K562 (cell line): ENCODE measurements at regions not wholly inside any gene's neighbourhood (a gene's known extent, or its start where the extent isn't known, plus 50 kb on each side); places are given as distances from the start of the nearest gene placed in this dataset.

ENCODE experiments used
- ATAC-seq: fragments of 200-7000 bp; cut with Tn5 transposase; 3 replicates; pipeline ENCODE4 v1.9.1; 2020; ENCODE audit warnings: moderate library complexity
- BruUV-seq: library from RNA; stranded (reverse); fragments of 400-500 nt; replicated peaks from 2 replicates; lab custom pipeline; 2021; lab: Mats Ljungman, UMichigan
- CTCF ChIA-PET: fragments of 300-600 bp; formaldehyde crosslinking; extraction: SDS; loops from one replicate; lab custom pipeline; 2021; ENCODE audit warnings: low intra/inter-chr PET ratio; lab: Yijun Ruan, JAX
- POLR2A ChIA-PET: fragments of 300-600, 350-650 bp; sonication (Branson Sonifier 250); formaldehyde crosslinking; extraction: SDS; loops from one replicate; lab custom pipeline; 2021; ENCODE audit warnings: antibody characterized with exemption, inconsistent platforms; lab: Yijun Ruan, JAX
- DNase-seq, 4 experiments: peaks; one replicate each; pipeline versions ENCODE4 v3.0.0 to v3.0.0-alpha.2; 2011 to 2018; ENCODE audit warnings: low spot score in 3 of 4, mixed read lengths in 3 of 4; ENCODE audit errors: extremely low read depth in 1 of 4
- FAIRE-seq: peaks from 2 replicates; lab custom pipeline; 2011; peaks lifted over from hg19 to GRCh38; lab: Jason Lieb, UNC
- H2AFZ ChIP-seq: 2 replicates; pipeline ENCODE4 v1.6.0; 2011; ENCODE audit warnings: low read depth, low read length, control low read depth, inconsistent platforms
- H3K27ac ChIP-seq: fragments of 200-600 bp; 3 replicates; pipeline ENCODE4 v1.8.0; 2011; ENCODE audit warnings: low read depth, mild to moderate bottlenecking, control low read depth, inconsistent platforms, low read length, moderate library complexity, mixed read lengths; ENCODE audit errors: extremely low read depth
- H3K27me3 ChIP-seq, 2 experiments: fragments of 300-600 bp in 1 of 2; 2 replicates in 1 of 2; 3 replicates in 1 of 2; pipeline versions ENCODE4 v1.6.0 to v1.8.0; 2011; ENCODE audit warnings: inconsistent platforms in 2 of 2, low read length in 2 of 2, mild to moderate bottlenecking in 1 of 2, mixed read lengths in 1 of 2, moderate library complexity in 1 of 2; ENCODE audit not compliant: control insufficient read depth in 2 of 2, insufficient read depth in 2 of 2
- H3K36me3 ChIP-seq: fragments of 300-600 bp; 3 replicates; pipeline ENCODE4 v1.8.0; 2011; ENCODE audit warnings: mild to moderate bottlenecking, low read length, inconsistent platforms; ENCODE audit not compliant: control insufficient read depth, insufficient read depth
- H3K4me1 ChIP-seq, 2 experiments: fragments of 200-600 bp in 1 of 2; replicated peaks in 1 of 2; 2 replicates in 1 of 2; 3 replicates in 1 of 2; pipeline versions ENCODE4 v1.5.1 to v1.8.0; 2011; ENCODE audit warnings: inconsistent platforms in 2 of 2, low read length in 2 of 2, mild to moderate bottlenecking in 1 of 2, mixed read lengths in 1 of 2, moderate library complexity in 1 of 2; ENCODE audit not compliant: control insufficient read depth in 2 of 2, insufficient read depth in 2 of 2
- H3K4me2 ChIP-seq: 2 replicates; pipeline ENCODE4 v1.6.1; 2011; ENCODE audit warnings: low read length, control low read depth, inconsistent platforms, mixed read lengths; ENCODE audit not compliant: insufficient read depth
- H3K4me3 ChIP-seq: fragments of 200-600 bp; sonication (generic), shearing (Covaris generic); 2 replicates; pipeline ENCODE4 v1.5.1; 2016; ENCODE audit warnings: control low read depth, inconsistent platforms
- H3K79me2 ChIP-seq: fragments of 200-600 bp; 3 replicates; pipeline ENCODE4 v1.8.0; 2011; ENCODE audit warnings: low read length, inconsistent platforms; ENCODE audit not compliant: control insufficient read depth, insufficient read depth
- H3K9ac ChIP-seq, 2 experiments: 2 replicates each; pipeline versions ENCODE4 v1.6.0 to v1.6.1; 2011; ENCODE audit warnings: low read depth in 2 of 2, low read length in 2 of 2, control low read depth in 1 of 2, inconsistent platforms in 1 of 2, mild to moderate bottlenecking in 1 of 2, mixed read lengths in 1 of 2; ENCODE audit not compliant: insufficient read depth in 1 of 2
- H3K9me1 ChIP-seq: one replicate; pipeline ENCODE4 v1.6.0; 2011; ENCODE audit warnings: inconsistent platforms, mild to moderate bottlenecking, low read length, moderate library complexity; ENCODE audit not compliant: control insufficient read depth, insufficient read depth
- H3K9me3 ChIP-seq: replicated peaks from 2 replicates; pipeline ENCODE4 v1.5.1; 2011; ENCODE audit warnings: low read depth, low read length, inconsistent platforms; ENCODE audit not compliant: control insufficient read depth, insufficient read depth
- H4K20me1 ChIP-seq: replicated peaks from 2 replicates; pipeline ENCODE4 v1.6.1; 2011; ENCODE audit warnings: low read length, inconsistent platforms, mixed read lengths; ENCODE audit not compliant: control insufficient read depth, insufficient read depth
- BACH1 ChIP-seq: fragments of 200-800 bp; sonication (Bioruptor generic); IDR thresholded peaks from 2 replicates; pipeline ENCODE4 v1.6.1; 2016; ENCODE audit warnings: missing genetic modification characterization, missing compliant biosample characterization
- BCL6 ChIP-seq: fragments of 250-450 bp; sonication (Bioruptor Pico); IDR thresholded peaks from 2 replicates; pipeline ENCODE4 v1.4.0; 2020
- CBX1 ChIP-seq: sonication (generic); IDR thresholded peaks from 2 replicates; pipeline ENCODE4 v1.6.1; 2016; ENCODE audit warnings: antibody characterized with exemption, low read depth, mild to moderate bottlenecking
- CC2D1A ChIP-seq: fragments of 450-650 bp; IDR thresholded peaks from 2 replicates; pipeline ENCODE4 v1.6.1; 2017; ENCODE audit warnings: mild to moderate bottlenecking
- ETS1 ChIP-seq: conservative IDR thresholded peaks from 2 replicates; pipeline ENCODE4 v1.6.1; 2011; ENCODE audit warnings: low read depth, mild to moderate bottlenecking, low read length; ENCODE audit not compliant: control insufficient read depth
- HDAC2 ChIP-seq: fragments of 450-650 bp; IDR thresholded peaks from 2 replicates; pipeline ENCODE4 v1.6.1; 2016; ENCODE audit warnings: mild to moderate bottlenecking
- KDM4B ChIP-seq, 2 experiments: fragments of 450-650 bp in 1 of 2; sonication (generic) in 1 of 2; IDR thresholded peaks; 2 replicates each; pipeline ENCODE4 v1.6.1; 2016 to 2017; ENCODE audit warnings: borderline replicate concordance in 2 of 2, antibody characterized with exemption in 1 of 2, low read depth in 1 of 2, mild to moderate bottlenecking in 1 of 2
- NFRKB ChIP-seq: fragments of 450-650 bp; IDR thresholded peaks from 2 replicates; pipeline ENCODE4 v1.6.1; 2016; ENCODE audit warnings: low read depth
- NRF1 ChIP-seq, 2 experiments: fragments of 450-650 bp; IDR thresholded peaks in 1 of 2; conservative IDR thresholded peaks in 1 of 2; 2 replicates each; pipeline ENCODE4 v1.6.1; 2014; ENCODE audit warnings: mild to moderate bottlenecking in 2 of 2
- PRPF4 ChIP-seq: fragments of 200-400 bp; formaldehyde crosslinking; IDR thresholded peaks from one replicate; pipeline ENCODE4 v1.6.1; 2017; ENCODE audit warnings: low read length, low read depth, mild to moderate bottlenecking; ENCODE audit not compliant: insufficient read depth, poor library complexity, severe bottlenecking
- SAFB ChIP-seq: fragments of 200-400 bp; formaldehyde crosslinking; IDR thresholded peaks from 2 replicates; pipeline ENCODE4 v1.6.1; 2017; ENCODE audit warnings: low read depth, low read length, borderline replicate concordance
- SMARCB1 ChIP-seq: IDR thresholded peaks from 2 replicates; pipeline ENCODE4 v1.6.1; 2011; ENCODE audit warnings: improper control_type of control experiment, low read depth; ENCODE audit not compliant: insufficient read length
- SMARCC2 ChIP-seq: fragments of 450-650 bp; IDR thresholded peaks from 2 replicates; pipeline ENCODE4 v1.6.1; 2017; ENCODE audit warnings: antibody characterized with exemption, moderate library complexity, mild to moderate bottlenecking, low read depth
- TFAM ChIP-seq: fragments of 250-450 bp; sonication (Bioruptor Pico); conservative IDR thresholded peaks from 2 replicates; pipeline ENCODE4 v1.5.0; 2021; ENCODE audit warnings: mild to moderate bottlenecking, moderate library complexity
- YBX1 ChIP-seq: fragments of 450-650 bp; IDR thresholded peaks from 2 replicates; pipeline ENCODE4 v1.7.1; 2016; ENCODE audit warnings: mild to moderate bottlenecking
- ZBTB33 ChIP-seq: sonication (generic); formaldehyde crosslinking; IDR thresholded peaks from 2 replicates; pipeline ENCODE4 v1.8.1; 2023; ENCODE audit warnings: mild to moderate bottlenecking, missing genetic modification reagents
- ZNF507 ChIP-seq: conservative IDR thresholded peaks from 2 replicates; pipeline ENCODE4 v1.6.1; 2017; ENCODE audit warnings: missing genetic modification characterization, missing compliant biosample characterization
- ZNF586 ChIP-seq: fragments of 450-650 bp; formaldehyde crosslinking; conservative IDR thresholded peaks from 2 replicates; pipeline ENCODE4 v1.4.0; 2020; ENCODE audit warnings: mild to moderate bottlenecking, moderate library complexity
- ZSCAN32 ChIP-seq: fragments of 450-650 bp; formaldehyde crosslinking; IDR thresholded peaks from 2 replicates; pipeline ENCODE4 v1.4.0; 2020; ENCODE audit warnings: mild to moderate bottlenecking, moderate library complexity
- WGBS: fragments of 100-300 bp; shearing (Covaris generic); methylation state at CpG from one replicate; pipeline ENCODE4 v1.1.6; 2016; ENCODE audit warnings: low coverage, mixed read lengths; ENCODE audit not compliant: insufficient coverage; ENCODE audit errors: missing lambda C conversion rate; 5-methylcytosine and 5-hydroxymethylcytosine counted together
- in situ Hi-C: fragments of 300-500 bp; cut with MboI; formaldehyde crosslinking; loops from 4 replicates; pipeline ENCODE4 v1.15.0; 2018; ENCODE audit warnings: inconsistent platforms, mixed read lengths
- intact Hi-C: fragments of 100-400 bp; cut with micrococcal nuclease; formaldehyde crosslinking; loops from 2 replicates; pipeline ENCODE4 v1.14.2; 2022

GRCh38 chr4:180814875-180815417 is 1428.3 kb upstream of the TENM3 start:
- no peak overlapping the region for H3K27ac ChIP-seq
- H3K9me1 ChIP-seq = no peaks in the 10 kb centered on the region
- H3K4me2 ChIP-seq = no peak overlapping the region
- H3K27me3 ChIP-seq = no peaks in the 10 kb centered on the region
- in situ Hi-C loops = no loop called here
- POLR2A ChIA-PET = no interaction called here
- no TSS peak for BruUV-seq
- 2% methylated on average over 3 of the region's 3 CpGs for WGBS
- no peak for FAIRE-seq
- no peaks in the 10 kb centered on the region for H4K20me1 ChIP-seq
- CTCF ChIA-PET = no interaction called here
- no peaks in the 10 kb centered on the region for H3K36me3 ChIP-seq
- H3K4me1 ChIP-seq = no peaks in the 10 kb centered on the region
- no peak for DNase-seq
- intact Hi-C loops = no loop called here
- H3K9me3 ChIP-seq = no peaks in the 10 kb centered on the region; the same call in 1 of the 2 replicates
- H3K9ac ChIP-seq = no peak overlapping the region
- no peak overlapping the region for H2AFZ ChIP-seq
- H3K79me2 ChIP-seq = no peaks in the 10 kb centered on the region
- H3K4me3 ChIP-seq = no peak overlapping the region
- no peak for ATAC-seq
- TF ChIP-seq CC2D1A = no peak
- no peak for TF ChIP-seq ZNF507 (tag)
- no peak for TF ChIP-seq NRF1 (conservative IDR thresholded peaks at IDR 0.05 in 1 of 2, IDR thresholded peaks at IDR 0.05 in 1 of 2)
- TF ChIP-seq BACH1 (tag) = no peak
- no peak for TF ChIP-seq PRPF4
- no peak for TF ChIP-seq ZBTB33
- no peak for TF ChIP-seq YBX1
- no peak for TF ChIP-seq TFAM
- TF ChIP-seq SMARCB1 = no peak
- TF ChIP-seq SAFB = no peak
- no peak for TF ChIP-seq ZNF586 (CRISPR knock-in tag)
- no peak for TF ChIP-seq SMARCC2
- no peak for TF ChIP-seq KDM4B (IDR thresholded peaks at IDR 0.05; ENCODE audit: borderline replicate concordance in 2 of 2, low read depth in 1 of 2)
- TF ChIP-seq HDAC2 = no peak
- no peak for TF ChIP-seq ZSCAN32 (CRISPR knock-in tag)
- TF ChIP-seq CBX1 = no peak
- TF ChIP-seq NFRKB = no peak
- no peak for TF ChIP-seq BCL6 (CRISPR knock-in tag)
- no peak for TF ChIP-seq ETS1
